Skin of body (tissue), 1 donor: ENCODE measurements at regions not wholly inside any gene's neighbourhood (a gene's known extent, or its start where the extent isn't known, plus 50 kb on each side); places are given as distances from the start of the nearest gene placed in this dataset.
"Not testable (repeated sequence)": the region's sequence is repeated elsewhere in the genome, so short reads cannot be mapped to it uniquely, and the experiment has no call there.

Experiments
- DNase-seq: peaks from one replicate; lab custom pipeline; 2025; lab: John Stamatoyannopoulos, UW

- no peak for DNase-seq
These were observed 185.0 kb downstream of the ANKRD60 start for GRCh38 chr20:58043236-58044140.

- DNase-seq: peak; percentile 64
These were observed 185.9 kb downstream of the ANKRD60 start for GRCh38 chr20:58042591-58042990.

- no peak for DNase-seq
These were observed 187.8 kb downstream of the ANKRD60 start for GRCh38 chr20:58040447-58041290.

GRCh38 chr20:58039274-58040092 lies 189.0 kb downstream of the ANKRD60 start:
- DNase-seq: peak; percentile 60

- DNase-seq: no peak
These were observed 190.3 kb downstream of the ANKRD60 start for GRCh38 chr20:58038123-58038654.

GRCh38 chr20:58037631-58038030 lies 190.8 kb downstream of the ANKRD60 start:
- DNase-seq: no peak

- no peak for DNase-seq
These were observed 195.4 kb downstream of the ANKRD60 start for GRCh38 chr20:58033026-58033536.

- no peak for DNase-seq
These were observed 195.9 kb downstream of the ANKRD60 start for GRCh38 chr20:58032599-58032998.

- DNase-seq: not testable (repeated sequence)
These were observed 197.1 kb downstream of the ANKRD60 start for GRCh38 chr20:58031350-58031749.

GRCh38 chr20:58028123-58028522 lies 200.3 kb downstream of the ANKRD60 start:
- DNase-seq: no peak

- DNase-seq: no peak
These were observed 202.1 kb downstream of the ANKRD60 start for GRCh38 chr20:58026361-58026760.

- DNase-seq: no peak
These were observed 203.2 kb downstream of the ANKRD60 start for GRCh38 chr20:58025233-58025632.

- DNase-seq: no peak
These were observed 204.2 kb downstream of the ANKRD60 start for GRCh38 chr20:58024241-58024721.

GRCh38 chr20:58023781-58024180 lies 204.7 kb downstream of the ANKRD60 start:
- no peak for DNase-seq

- no peak for DNase-seq
These were observed 205.1 kb downstream of the ANKRD60 start for GRCh38 chr20:58023346-58023745.

GRCh38 chr20:58022711-58023110 lies 205.7 kb downstream of the ANKRD60 start:
- no peak for DNase-seq

- DNase-seq: no peak
These were observed 207.0 kb downstream of the ANKRD60 start for GRCh38 chr20:58021481-58021880.

GRCh38 chr20:58020656-58021454 lies 207.6 kb downstream of the ANKRD60 start:
- DNase-seq: no peak

- no peak for DNase-seq
These were observed 208.4 kb downstream of the ANKRD60 start for GRCh38 chr20:58019850-58020625.
